RWPE2 (cell line): ENCODE measurements at regions not wholly inside any gene's neighbourhood (a gene's known extent, or its start where the extent isn't known, plus 50 kb on each side); places are given as distances from the start of the nearest gene placed in this dataset.

ENCODE experiments used
- ATAC-seq: fragments of 200-7000 bp; cut with Tn5 transposase; 3 replicates; pipeline ENCODE4 v1.9.1; 2021; ENCODE audit warnings: low read depth
- DNase-seq: peaks from one replicate; pipeline ENCODE4 v3.0.0-alpha.2; 2020; ENCODE audit warnings: low spot score
- H3K27ac ChIP-seq: fragments of 450-650 bp; 2 replicates; pipeline ENCODE4 v1.5.1; 2017; ENCODE audit warnings: mild to moderate bottlenecking; ENCODE audit not compliant: poor library complexity, severe bottlenecking
- H3K27me3 ChIP-seq: fragments of 250-450 bp; sonication (Bioruptor Pico); 2 replicates; pipeline ENCODE4 v1.5.1; 2021; ENCODE audit warnings: mild to moderate bottlenecking, moderate library complexity; ENCODE audit not compliant: insufficient read depth, poor library complexity, severe bottlenecking
- H3K36me3 ChIP-seq: fragments of 250-450 bp; sonication (Bioruptor Pico); 2 replicates; pipeline ENCODE4 v1.5.1; 2020; ENCODE audit warnings: low read depth, mild to moderate bottlenecking, moderate library complexity
- H3K4me1 ChIP-seq: fragments of 250-450 bp; sonication (Bioruptor Pico); 2 replicates; pipeline ENCODE4 v1.5.1; 2021; ENCODE audit warnings: mild to moderate bottlenecking, moderate library complexity; ENCODE audit not compliant: insufficient read depth, poor library complexity, severe bottlenecking
- H3K4me3 ChIP-seq: fragments of 250-450 bp; sonication (Bioruptor Pico); 2 replicates; pipeline ENCODE4 v1.5.1; 2021; ENCODE audit warnings: mild to moderate bottlenecking, moderate library complexity; ENCODE audit not compliant: severe bottlenecking
- H3K9me3 ChIP-seq: fragments of 250-450 bp; sonication (Bioruptor Pico); 2 replicates; pipeline ENCODE4 v1.5.1; 2021; ENCODE audit warnings: mild to moderate bottlenecking, moderate library complexity; ENCODE audit not compliant: severe bottlenecking
- TF ChIP-seq, protein P1 (sequence below): fragments of 450-650 bp; IDR thresholded peaks from one replicate; pipeline ENCODE4 v1.5.1; 2017; ENCODE audit warnings: mild to moderate bottlenecking, moderate library complexity; ENCODE audit not compliant: poor library complexity, severe bottlenecking

DNA sequence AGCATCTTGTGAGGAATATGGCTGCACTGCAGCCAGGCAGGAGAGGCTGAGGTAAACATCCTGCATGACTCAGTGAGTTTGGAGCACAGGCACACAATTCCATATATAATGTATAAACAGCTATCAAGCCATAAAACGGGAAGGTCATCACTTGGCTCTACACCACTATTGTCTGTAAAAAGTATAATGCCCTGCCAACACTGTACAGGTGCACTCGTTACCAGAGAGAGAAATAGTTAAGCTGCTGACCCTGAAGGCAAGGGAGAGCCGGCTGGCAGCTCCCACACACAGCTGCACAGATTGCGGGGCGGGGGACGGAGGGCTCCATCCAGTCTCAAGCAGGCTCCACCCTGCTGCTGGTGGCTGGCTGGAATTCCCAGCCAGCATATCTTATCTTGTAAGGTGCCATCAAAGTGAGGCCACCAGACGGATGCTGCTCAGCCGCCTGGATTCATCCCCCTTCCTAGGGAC, 668.1 kb downstream of the SLITRK5 start:
- Histone ChIP-seq H3K4me3 (no peak overlapping the region), H3K4me1 (no peaks in the 10 kb centered on the region), H3K27ac (no peak overlapping the region), H3K36me3 (no peaks in the 10 kb centered on the region), H3K27me3 (no peaks in the 10 kb centered on the region), H3K9me3 (no peaks in the 10 kb centered on the region)
- TF ChIP-seq, protein P1, sequence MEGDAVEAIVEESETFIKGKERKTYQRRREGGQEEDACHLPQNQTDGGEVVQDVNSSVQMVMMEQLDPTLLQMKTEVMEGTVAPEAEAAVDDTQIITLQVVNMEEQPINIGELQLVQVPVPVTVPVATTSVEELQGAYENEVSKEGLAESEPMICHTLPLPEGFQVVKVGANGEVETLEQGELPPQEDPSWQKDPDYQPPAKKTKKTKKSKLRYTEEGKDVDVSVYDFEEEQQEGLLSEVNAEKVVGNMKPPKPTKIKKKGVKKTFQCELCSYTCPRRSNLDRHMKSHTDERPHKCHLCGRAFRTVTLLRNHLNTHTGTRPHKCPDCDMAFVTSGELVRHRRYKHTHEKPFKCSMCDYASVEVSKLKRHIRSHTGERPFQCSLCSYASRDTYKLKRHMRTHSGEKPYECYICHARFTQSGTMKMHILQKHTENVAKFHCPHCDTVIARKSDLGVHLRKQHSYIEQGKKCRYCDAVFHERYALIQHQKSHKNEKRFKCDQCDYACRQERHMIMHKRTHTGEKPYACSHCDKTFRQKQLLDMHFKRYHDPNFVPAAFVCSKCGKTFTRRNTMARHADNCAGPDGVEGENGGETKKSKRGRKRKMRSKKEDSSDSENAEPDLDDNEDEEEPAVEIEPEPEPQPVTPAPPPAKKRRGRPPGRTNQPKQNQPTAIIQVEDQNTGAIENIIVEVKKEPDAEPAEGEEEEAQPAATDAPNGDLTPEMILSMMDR, result no peak
- DNase-seq, result no peak
- no peak for ATAC-seq

DNA sequence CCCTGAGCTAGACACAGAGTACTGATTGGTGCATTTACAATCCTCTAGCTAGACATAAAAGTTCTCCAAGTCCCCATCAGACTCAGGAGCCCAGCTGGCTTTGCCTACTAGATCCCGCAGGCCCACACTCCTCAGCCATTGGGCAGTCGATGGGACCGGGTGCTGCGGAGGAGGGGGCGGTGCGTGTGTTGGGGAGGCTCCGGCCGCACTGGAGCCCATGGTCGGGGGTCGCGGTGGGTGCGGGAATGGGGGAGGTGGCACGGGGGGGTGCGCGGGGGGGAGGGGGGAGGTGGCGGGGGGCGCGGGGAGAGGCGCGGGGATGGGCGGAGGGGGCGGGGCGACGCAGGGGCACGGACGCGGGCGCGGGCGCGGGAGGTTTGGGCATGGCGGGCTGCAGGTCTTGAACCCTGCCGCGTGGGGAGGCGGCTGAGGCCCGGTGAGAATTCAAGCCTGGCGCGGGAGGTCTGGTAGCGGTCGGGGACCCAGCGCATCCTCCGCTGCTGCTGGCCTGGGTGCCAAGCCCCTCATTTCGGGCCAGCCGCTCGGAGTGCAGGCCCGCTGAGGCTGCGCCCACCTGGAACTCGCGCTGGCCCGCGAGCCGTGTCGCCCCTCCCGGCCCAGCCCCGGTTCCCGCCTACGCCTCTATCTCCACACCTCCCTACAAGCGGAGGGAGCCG, 674.1 kb downstream of the SLITRK5 start:
- Histone ChIP-seq H3K36me3 (no peaks in the 10 kb centered on the region), H3K27me3 (no peaks in the 10 kb centered on the region), H3K9me3 (no peaks in the 10 kb centered on the region), H3K27ac (no peak overlapping the region), H3K4me1 (no peaks in the 10 kb centered on the region), H3K4me3 (no peak overlapping the region)
- TF ChIP-seq, protein P1, result no peak
- ATAC-seq (no peak), DNase-seq (no peak)

DNA sequence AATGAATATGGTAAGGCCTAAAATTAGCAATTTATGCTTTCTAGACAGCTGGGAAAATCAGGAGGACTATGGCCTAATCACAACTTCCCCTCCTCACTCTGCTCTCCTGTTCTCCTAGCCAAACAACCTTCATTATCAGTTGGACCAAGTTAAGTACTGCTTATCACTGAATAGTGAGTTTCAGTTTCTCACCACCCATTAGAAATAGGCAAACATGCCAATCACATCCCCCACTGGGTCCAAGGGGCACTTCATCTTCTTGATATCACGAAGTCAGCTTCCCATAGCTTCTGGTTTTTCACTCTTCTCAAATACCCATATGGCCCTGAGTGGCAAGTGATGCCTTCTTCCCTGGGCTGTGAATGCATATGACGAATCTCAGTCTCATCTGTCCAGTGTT, 689.6 kb downstream of the SLITRK5 start:
- TF ChIP-seq, protein P1, result no peak
- no peak for ATAC-seq
- H3K9me3 ChIP-seq, result no peaks in the 10 kb centered on the region
- no peak for DNase-seq
- H3K4me3 ChIP-seq, result no peak overlapping the region
- no peaks in the 10 kb centered on the region for H3K27me3 ChIP-seq
- no peaks in the 10 kb centered on the region for H3K4me1 ChIP-seq
- H3K36me3 ChIP-seq, result no peaks in the 10 kb centered on the region
- no peak overlapping the region for H3K27ac ChIP-seq

DNA sequence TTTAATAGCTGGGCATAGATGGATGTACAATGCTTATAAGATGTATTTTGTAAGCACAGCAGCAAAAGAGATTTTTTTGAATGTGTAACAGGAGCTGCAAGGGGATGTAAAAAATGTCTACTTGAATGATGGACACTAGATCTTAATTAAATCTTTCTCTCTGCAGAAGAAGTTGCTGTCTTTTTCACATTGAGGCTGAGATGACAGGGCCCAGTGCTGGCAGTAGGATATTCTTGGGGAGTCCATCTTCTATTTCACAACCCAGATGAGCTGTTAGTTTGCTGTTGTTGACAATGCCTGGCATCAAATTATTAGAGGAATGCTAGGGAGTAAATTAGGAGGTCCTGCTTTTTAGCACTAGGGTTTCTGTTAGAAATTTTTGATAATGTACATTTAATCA, 698.7 kb downstream of the SLITRK5 start:
- Histone ChIP-seq H3K27ac (no peak overlapping the region), H3K4me3 (no peak overlapping the region), H3K27me3 (no peaks in the 10 kb centered on the region), H3K9me3 (no peaks in the 10 kb centered on the region), H3K36me3 (no peaks in the 10 kb centered on the region), H3K4me1 (no peaks in the 10 kb centered on the region)
- DNase-seq, result no peak
- no peak for ATAC-seq
- TF ChIP-seq, protein P1, result no peak

DNA sequence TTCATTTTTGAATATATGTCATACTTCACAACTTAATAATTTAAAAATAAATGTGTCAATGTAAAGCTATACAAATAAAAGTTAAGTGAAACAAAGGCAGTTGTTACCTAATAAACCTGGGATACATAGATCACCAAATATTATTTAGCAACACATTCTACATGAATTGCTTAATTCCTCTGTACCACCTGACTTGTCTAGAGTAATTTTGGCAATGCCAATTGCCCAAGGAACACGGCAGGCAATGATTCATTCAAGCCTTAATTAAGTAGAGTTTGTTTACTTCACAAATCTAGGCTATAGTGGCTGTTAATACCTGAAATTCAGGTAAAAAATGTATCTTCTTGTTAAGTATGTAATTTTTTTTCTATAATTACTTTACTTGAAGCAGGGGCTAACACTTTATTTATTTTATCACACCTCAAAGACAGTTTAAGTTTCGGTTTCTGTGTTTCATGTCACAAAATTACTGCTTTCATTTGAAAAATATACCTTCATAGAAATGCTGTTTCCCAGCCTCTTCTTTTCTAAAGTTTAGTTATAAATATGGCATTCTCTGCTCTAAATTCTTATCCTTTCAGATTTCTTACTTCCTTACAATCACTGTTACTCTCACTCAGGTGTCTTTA, 705.7 kb downstream of the SLITRK5 start:
- TF ChIP-seq, protein P1, result no peak
- Histone ChIP-seq H3K9me3 (no peaks in the 10 kb centered on the region), H3K36me3 (no peaks in the 10 kb centered on the region), H3K4me3 (no peak overlapping the region), H3K4me1 (no peaks in the 10 kb centered on the region), H3K27me3 (no peaks in the 10 kb centered on the region), H3K27ac (no peak overlapping the region)
- DNase-seq (no peak), ATAC-seq (no peak)
